Gastroesophageal sphincter (tissue), 3 donors: ENCODE measurements at regions not wholly inside any gene's neighbourhood (a gene's known extent, or its start where the extent isn't known, plus 50 kb on each side); places are given as distances from the start of the nearest gene placed in this dataset.

Experiments
- CTCF ChIP-seq, 4 experiments: fragments of 200-600 bp in 2 of 4; fragments of 450-650 bp in 2 of 4; sonication (generic) in 1 of 4; IDR thresholded peaks; one replicate each; pipeline ENCODE4 v1.5.1; 2017 to 2019; ENCODE audit warnings: antibody characterized with exemption in 4 of 4, mild to moderate bottlenecking in 2 of 4, moderate library complexity in 2 of 4
- POLR2A ChIP-seq, 2 donors: fragments of 450-650 bp; IDR thresholded peaks; one replicate each; pipeline ENCODE4 v1.6.1; 2017; ENCODE audit warnings: antibody characterized with exemption in 2 of 2, mild to moderate bottlenecking in 2 of 2, moderate library complexity in 1 of 2

GRCh38 chr2:150090031-150090430, 397.4 kb downstream of the RND3 start:
- no peak for TF ChIP-seq CTCF (IDR thresholded peaks at IDR 0.05)
- no peak for TF ChIP-seq POLR2A (IDR thresholded peaks at IDR 0.05)
